NCI-H524 treated with DMSO at 0.1 percent for 48 hours (cell line): ENCODE measurements at regions not wholly inside any gene's neighbourhood (a gene's known extent, or its start where the extent isn't known, plus 50 kb on each side); places are given as distances from the start of the nearest gene placed in this dataset.
"Not testable (repeated sequence)": the region's sequence is repeated elsewhere in the genome, so short reads cannot be mapped to it uniquely, and the experiment has no call there.

Experiments
- DNase-seq: peaks from one replicate; lab custom pipeline; 2025; lab: John Stamatoyannopoulos, UW

- not testable (repeated sequence) for DNase-seq
Measured at GRCh38 chr11:14573539-14574057, 53.4 kb upstream of the PSMA1 start.

GRCh38 chr11:14577292-14577691 is 57.1 kb upstream of the PSMA1 start:
- DNase-seq: no peak

- no peak for DNase-seq
Measured at GRCh38 chr11:14577835-14578529, 57.8 kb upstream of the PSMA1 start.

GRCh38 chr11:14578541-14578956 is 58.4 kb upstream of the PSMA1 start:
- DNase-seq: peak; percentile 20

- no peak for DNase-seq
Measured at GRCh38 chr11:14579646-14580045, 59.5 kb upstream of the PSMA1 start.

GRCh38 chr11:14582793-14583192 is 60.8 kb upstream of the PDE3B start:
- DNase-seq: no peak

GRCh38 chr11:14583252-14584034 is 60.2 kb upstream of the PDE3B start:
- peak; percentile 42 for DNase-seq

GRCh38 chr11:14584035-14584363 is 59.6 kb upstream of the PDE3B start:
- DNase-seq: no peak

GRCh38 chr11:14584595-14584994 is 59.0 kb upstream of the PDE3B start:
- no peak for DNase-seq

- DNase-seq: no peak
Measured at GRCh38 chr11:14585438-14585837, 58.2 kb upstream of the PDE3B start.

- DNase-seq: no peak
Measured at GRCh38 chr11:14587258-14587657, 56.3 kb upstream of the PDE3B start.

GRCh38 chr11:14588681-14589080 is 54.9 kb upstream of the PDE3B start:
- DNase-seq: no peak

- DNase-seq: no peak
Measured at GRCh38 chr11:14589421-14589820, 54.2 kb upstream of the PDE3B start.

- not testable (repeated sequence) for DNase-seq
Measured at GRCh38 chr11:14591046-14591445, 52.6 kb upstream of the PDE3B start.

GRCh38 chr11:14593671-14594070 is 49.9 kb upstream of the PDE3B start:
- no peak for DNase-seq
